CD4-positive, alpha-beta T cell (primary cell): ENCODE measurements at regions not wholly inside any gene's neighbourhood (a gene's known extent, or its start where the extent isn't known, plus 50 kb on each side); places are given as distances from the start of the nearest gene placed in this dataset.

Experiments
- ATAC-seq: fragments of 200-7000 bp; cut with Tn5 transposase; one replicate; pipeline ENCODE4 v1.10.0; 2022; ENCODE audit warnings: mild to moderate bottlenecking; ENCODE audit not compliant: poor library complexity
- CTCF ChIA-PET: fragments of 350-600 bp; sonication (Branson Sonifier 250); formaldehyde crosslinking; loops from one replicate; lab custom pipeline; 2021; ENCODE audit warnings: antibody characterized with exemption, inconsistent platforms; lab: Charles Lee
- POLR2A ChIA-PET: fragments of 350-600 bp; sonication (Branson Sonifier 250); formaldehyde crosslinking; loops from one replicate; lab custom pipeline; 2021; ENCODE audit warnings: antibody characterized with exemption, inconsistent platforms; lab: Charles Lee
- DNase-seq, 14 experiments: peaks; one replicate each; pipeline ENCODE4 v3.0.0-alpha.2; 2013 to 2020; ENCODE audit warnings: mixed read lengths in 2 of 14
- H3K27ac ChIP-seq, 2 donors: one replicate each; pipeline versions ENCODE4 v1.5.1 to v1.7.0; 2013; ENCODE audit warnings: low read length in 2 of 2, low read depth in 1 of 2, mild to moderate bottlenecking in 1 of 2
- H3K27me3 ChIP-seq, 2 experiments: 1 replicate in 1 of 2; 2 replicates in 1 of 2; pipeline versions ENCODE4 v1.6.1 to v1.7.0; 2013; ENCODE audit warnings: low read length in 2 of 2, control low read depth in 1 of 2, mild to moderate bottlenecking in 1 of 2, moderate library complexity in 1 of 2; ENCODE audit not compliant: insufficient read depth in 2 of 2, control insufficient read depth in 1 of 2
- H3K36me3 ChIP-seq: one replicate; pipeline ENCODE4 v1.6.1; 2013; ENCODE audit warnings: low read length, control low read depth; ENCODE audit not compliant: insufficient read depth
- H3K4me1 ChIP-seq: one replicate; pipeline ENCODE4 v1.6.1; 2013; ENCODE audit warnings: low read length, control low read depth; ENCODE audit not compliant: insufficient read depth
- H3K4me3 ChIP-seq: one replicate; pipeline ENCODE4 v1.5.1; 2013; ENCODE audit warnings: mild to moderate bottlenecking, low read length, moderate library complexity
- H3K9me3 ChIP-seq, 2 experiments: 1 replicate in 1 of 2; 2 replicates in 1 of 2; pipeline versions ENCODE4 v1.6.1 to v1.7.0; 2013; ENCODE audit warnings: low read length in 2 of 2, mild to moderate bottlenecking in 2 of 2, control low read depth in 1 of 2, moderate library complexity in 1 of 2; ENCODE audit not compliant: control insufficient read depth in 1 of 2, insufficient read depth in 1 of 2
- H3K27ac Mint-ChIP-seq: one replicate; pipeline ENCODE4 v1.8.0; 2020; ENCODE audit warnings: mixed read lengths
- H3K27me3 Mint-ChIP-seq: one replicate; pipeline ENCODE4 v1.8.0; 2021; ENCODE audit warnings: mixed read lengths
- H3K36me3 Mint-ChIP-seq: one replicate; pipeline ENCODE4 v1.8.0; 2021; ENCODE audit warnings: low read depth, mixed read lengths
- H3K4me1 Mint-ChIP-seq: one replicate; pipeline ENCODE4 v1.8.0; 2021; ENCODE audit warnings: low read depth, mixed read lengths
- H3K4me3 Mint-ChIP-seq: one replicate; pipeline ENCODE4 v1.8.0; 2020; ENCODE audit warnings: mild to moderate bottlenecking, mixed read lengths
- H3K9me3 Mint-ChIP-seq: one replicate; pipeline ENCODE4 v1.8.0; 2020; ENCODE audit warnings: mixed read lengths
- CTCF ChIP-seq: fragments of 200-600 bp; IDR thresholded peaks from one replicate; pipeline ENCODE4 v1.8.0; 2022; ENCODE audit warnings: antibody characterized with exemption, mild to moderate bottlenecking
- intact Hi-C, 2 experiments: fragments of 100-400 bp; cut with DNase I in 1 of 2; cut with micrococcal nuclease in 1 of 2; formaldehyde crosslinking; loops; one replicate each; pipeline versions ENCODE4 v1.15.1 to v1.9.0; 2023 to 2025; cut with DNase I, micrococcal nuclease

GRCh38 chr7:15862016-15862780 lies 175.7 kb upstream of the MEOX2 start:
- Histone ChIP-seq H3K27ac (no peak overlapping the region), H3K36me3 (no peaks in the 10 kb centered on the region), H3K9me3 (no peaks in the 10 kb centered on the region), H3K4me3 (no peak overlapping the region), H3K4me1 (no peaks in the 10 kb centered on the region), H3K27me3 (no peaks in the 10 kb centered on the region)
- Mint-ChIP-seq H3K27me3 (no peaks in the 10 kb centered on the region), H3K9me3 (peaks cover 3% of the 10 kb centered on the region), H3K36me3 (no peaks in the 10 kb centered on the region), H3K27ac (no peak overlapping the region), H3K4me3 (no peak overlapping the region), H3K4me1 (no peaks in the 10 kb centered on the region)
- CTCF ChIA-PET = no interaction called here
- DNase-seq = no peak
- intact Hi-C loops = no loop called here
- POLR2A ChIA-PET = no interaction called here
- no peak for ATAC-seq
- TF ChIP-seq CTCF = no peak

- Histone ChIP-seq H3K4me1 (no peaks in the 10 kb centered on the region), H3K27me3 (no peaks in the 10 kb centered on the region)
Measured at GRCh38 chr7:15860264-15860949, 173.9 kb upstream of the MEOX2 start.

GRCh38 chr7:15857026-15857425 lies 170.5 kb upstream of the MEOX2 start:
- H3K9me3 Mint-ChIP-seq = peaks cover 8% of the 10 kb centered on the region
- H3K36me3 Mint-ChIP-seq = no peaks in the 10 kb centered on the region
- Histone ChIP-seq H3K9me3 (no peaks in the 10 kb centered on the region), H3K27ac (no peak overlapping the region), H3K27me3 (no peaks in the 10 kb centered on the region), H3K36me3 (no peaks in the 10 kb centered on the region), H3K4me1 (no peaks in the 10 kb centered on the region), H3K4me3 (no peak overlapping the region)
- DNase-seq (no peak), ATAC-seq (no peak)
- no peak overlapping the region for H3K4me3 Mint-ChIP-seq
- intact Hi-C loops = no loop called here
- no peaks in the 10 kb centered on the region for H3K4me1 Mint-ChIP-seq
- no peak for TF ChIP-seq CTCF
- ChIA-PET CTCF (no interaction called here), POLR2A (no interaction called here)
- H3K27me3 Mint-ChIP-seq = no peaks in the 10 kb centered on the region
- no peak overlapping the region for H3K27ac Mint-ChIP-seq

More at GRCh38 chr7:15860264-15860949, 173.9 kb upstream of the MEOX2 start:
- CTCF ChIA-PET = no interaction called here
- ATAC-seq (no peak), DNase-seq (no peak)
- H3K36me3 Mint-ChIP-seq = no peaks in the 10 kb centered on the region
- no peaks in the 10 kb centered on the region for H3K4me1 Mint-ChIP-seq
- H3K4me3 ChIP-seq = no peak overlapping the region
- H3K9me3 ChIP-seq = no peaks in the 10 kb centered on the region
- H3K36me3 ChIP-seq = no peaks in the 10 kb centered on the region
- intact Hi-C loops = no loop called here
- no peak overlapping the region for H3K27ac ChIP-seq
- H3K27ac Mint-ChIP-seq = no peak overlapping the region
- no peaks in the 10 kb centered on the region for H3K27me3 Mint-ChIP-seq
- H3K9me3 Mint-ChIP-seq = peaks cover 5% of the 10 kb centered on the region
- TF ChIP-seq CTCF = no peak
- no peak overlapping the region for H3K4me3 Mint-ChIP-seq
- POLR2A ChIA-PET = no interaction called here
